HG03354 (cell line): ENCODE measurements at regions not wholly inside any gene's neighbourhood (a gene's known extent, or its start where the extent isn't known, plus 50 kb on each side); places are given as distances from the start of the nearest gene placed in this dataset.
"Not testable (repeated sequence)": the region's sequence is repeated elsewhere in the genome, so short reads cannot be mapped to it uniquely, and the experiment has no call there.

Source experiments
- ATAC-seq: cut with Tn5 transposase; IDR thresholded peaks from one replicate; pipeline ENCODE4 v1.9.1; 2021; ENCODE audit warnings: mild to moderate bottlenecking; ENCODE audit not compliant: unreplicated experiment, poor library complexity, severe bottlenecking

DNA sequence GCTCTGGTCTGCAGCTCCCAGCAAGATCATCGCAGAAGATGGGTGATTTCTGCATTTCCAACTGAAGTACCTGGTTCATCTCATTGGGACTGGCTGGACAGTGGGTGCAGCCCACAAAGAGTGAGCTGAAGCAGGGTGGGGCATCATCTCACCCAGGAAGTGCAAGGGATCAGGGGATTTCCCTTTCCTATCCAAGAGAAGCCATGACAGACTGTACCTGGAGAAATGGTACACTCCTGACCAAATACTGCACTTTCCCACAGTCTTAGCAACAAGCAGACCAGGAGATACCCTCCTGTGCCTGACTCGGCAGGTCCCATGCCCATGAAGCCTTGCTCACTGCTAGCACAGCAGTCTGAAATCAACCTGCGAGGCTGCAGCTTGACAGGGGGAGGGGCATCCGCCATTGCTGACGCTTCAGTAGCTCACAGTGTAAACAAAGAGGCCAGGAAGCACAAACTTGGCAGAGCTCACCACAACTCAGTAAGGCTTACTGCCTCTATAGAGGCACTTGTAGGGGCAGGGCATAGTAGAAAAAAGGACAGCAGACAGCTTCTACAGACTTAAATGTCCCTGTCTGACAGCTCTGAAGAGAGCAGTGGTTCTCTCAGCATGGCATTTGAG is 60.5 kb downstream of the AREG start:
- ATAC-seq, result not testable (repeated sequence)

DNA sequence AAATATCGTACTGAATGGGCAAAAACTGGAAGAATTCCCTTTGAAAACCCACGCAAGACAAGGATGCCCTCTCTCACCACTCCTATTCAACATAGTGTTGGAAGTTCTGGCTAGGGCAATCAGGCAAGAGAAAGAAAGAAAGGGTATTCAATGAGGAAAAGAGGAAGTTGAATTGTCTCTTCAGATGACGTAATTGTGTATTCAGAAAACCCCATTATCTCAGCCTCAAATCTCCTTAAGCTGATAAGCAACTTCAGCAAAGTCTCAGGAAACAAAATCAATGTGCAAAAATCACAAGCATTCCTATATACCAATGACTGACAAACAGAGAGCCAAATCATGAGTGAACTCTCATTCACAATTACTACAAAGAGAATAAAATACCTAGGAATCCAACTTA is 64.4 kb downstream of the AREG start:
- not testable (repeated sequence) for ATAC-seq

DNA sequence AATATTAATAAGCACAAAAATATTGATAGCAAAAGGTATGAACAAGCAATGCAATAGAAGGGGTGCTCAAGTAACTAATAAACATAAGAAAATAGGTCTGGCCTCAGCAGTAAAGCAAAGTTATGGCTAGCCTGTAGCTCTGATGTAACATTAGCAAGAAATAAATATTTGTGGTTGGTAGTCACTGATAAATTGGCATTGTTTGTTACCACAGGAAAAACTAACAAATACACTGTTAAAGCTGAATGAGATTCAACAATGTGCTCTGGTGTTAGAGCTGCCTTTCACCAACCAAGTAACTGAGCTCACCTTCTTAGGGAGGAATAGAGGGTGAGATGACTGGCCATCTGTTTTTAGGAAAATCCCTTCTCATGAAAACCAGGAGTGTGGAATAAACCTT is 71.4 kb downstream of the AREG start:
- ATAC-seq, result no peak

DNA sequence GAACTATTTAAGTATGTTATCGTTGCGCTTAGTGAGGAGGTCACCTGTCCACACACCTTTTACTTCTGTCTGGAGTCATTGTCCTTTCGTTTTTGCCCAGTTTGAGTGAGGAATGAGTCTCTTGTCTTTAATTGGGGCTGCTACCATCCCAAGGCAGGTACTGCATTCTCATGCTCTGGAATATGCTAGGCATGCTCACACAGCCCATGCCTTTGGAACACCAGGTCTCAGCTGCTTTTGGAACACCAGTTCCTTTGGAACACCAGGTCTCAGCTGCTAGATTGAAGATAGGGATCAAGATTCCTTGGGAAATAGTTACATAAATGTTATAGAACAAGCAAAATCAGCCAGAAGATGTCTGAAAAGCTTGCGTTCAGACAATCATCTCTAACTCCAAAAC is 73.1 kb downstream of the AREG start:
- ATAC-seq, result no peak

DNA sequence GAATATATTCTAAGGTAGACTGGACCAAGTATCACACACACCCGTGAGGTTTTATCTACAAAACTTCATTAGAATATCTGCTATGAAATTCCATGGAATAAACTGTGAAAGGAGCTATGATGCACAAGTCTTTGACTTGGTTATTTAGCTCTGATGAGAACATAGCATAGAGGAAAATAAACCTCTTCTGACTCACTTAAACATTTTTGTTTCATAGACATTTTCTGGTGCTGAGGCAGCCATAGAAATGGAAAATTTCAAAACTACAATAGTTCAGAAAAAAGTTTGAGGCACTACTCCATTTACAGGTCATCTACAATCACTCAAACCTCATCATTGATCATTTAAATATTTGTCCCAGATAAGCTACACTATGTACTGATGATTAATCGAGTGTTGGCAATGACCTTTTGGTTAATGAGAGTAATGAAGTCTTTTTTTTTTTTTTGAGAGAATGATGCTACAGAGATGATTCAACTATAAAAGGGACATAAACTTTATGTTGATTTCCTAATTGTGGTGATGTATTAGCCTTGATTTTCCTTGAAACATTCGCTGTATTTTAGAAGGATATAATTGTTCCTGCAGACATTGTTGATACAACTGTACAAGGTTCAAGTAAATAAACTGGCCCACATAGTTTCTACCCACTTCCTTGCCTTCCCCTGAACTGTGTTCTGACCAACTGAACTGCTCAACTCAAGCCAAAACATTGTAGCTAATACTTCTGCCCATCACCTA is 77.5 kb downstream of the AREG start:
- ATAC-seq, result no peak

DNA sequence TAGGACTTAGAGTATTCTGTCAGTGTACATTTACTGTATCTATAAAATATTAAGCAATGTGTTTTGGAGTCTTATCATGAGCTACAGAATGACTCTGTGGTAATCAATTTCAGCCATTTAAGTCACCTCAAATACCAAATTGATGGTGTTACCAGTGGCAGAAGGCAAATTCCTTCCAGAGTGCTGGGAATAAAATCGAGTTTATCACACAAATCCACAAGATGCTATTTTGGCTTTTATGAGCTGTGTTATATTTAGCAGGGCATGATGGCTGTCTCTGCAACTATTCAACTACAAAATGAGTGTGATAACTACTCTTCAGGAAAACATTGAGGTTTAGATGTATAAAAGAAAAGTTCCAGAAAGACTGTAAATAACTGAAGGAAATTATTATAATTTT is 78.2 kb downstream of the AREG start:
- no peak for ATAC-seq

DNA sequence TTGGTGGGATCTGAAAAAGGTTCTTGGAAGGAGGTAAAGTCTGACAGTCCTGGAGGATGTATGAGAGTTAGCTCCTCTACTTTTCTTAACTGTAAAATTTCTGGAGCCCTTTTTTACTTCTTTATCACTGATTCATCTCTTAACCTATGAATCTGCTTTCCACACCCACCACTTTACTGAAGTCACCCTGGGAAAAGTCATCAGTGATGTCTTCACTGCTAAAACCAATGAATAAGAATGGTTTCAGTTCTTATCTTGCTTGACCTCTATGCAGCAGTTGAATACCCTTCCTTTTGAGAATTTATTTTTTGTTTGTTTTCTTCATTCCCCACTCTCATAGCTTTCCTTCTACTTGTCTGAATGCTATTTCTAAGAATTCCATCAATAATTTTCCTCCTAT is 80.0 kb downstream of the AREG start:
- ATAC-seq, result no peak

DNA sequence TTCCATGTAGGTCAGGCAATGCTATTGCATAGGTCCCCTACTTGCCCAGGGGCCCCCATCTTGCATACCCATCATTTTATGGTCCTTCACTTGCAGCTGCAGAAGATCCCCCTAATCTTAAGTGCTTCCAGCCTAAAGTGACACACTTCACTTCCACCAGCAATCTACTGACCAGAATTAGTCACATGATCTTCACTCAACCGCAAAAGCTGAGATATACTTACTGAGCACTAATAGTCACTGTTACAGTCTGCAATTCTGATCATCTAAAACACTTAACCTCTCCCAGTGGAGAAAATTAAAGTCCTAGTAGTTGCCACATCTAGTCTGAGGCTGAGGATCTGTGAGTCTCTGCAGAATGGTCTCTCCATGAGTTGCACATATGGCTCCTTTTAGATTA is 82.1 kb downstream of the AREG start:
- no peak for ATAC-seq

DNA sequence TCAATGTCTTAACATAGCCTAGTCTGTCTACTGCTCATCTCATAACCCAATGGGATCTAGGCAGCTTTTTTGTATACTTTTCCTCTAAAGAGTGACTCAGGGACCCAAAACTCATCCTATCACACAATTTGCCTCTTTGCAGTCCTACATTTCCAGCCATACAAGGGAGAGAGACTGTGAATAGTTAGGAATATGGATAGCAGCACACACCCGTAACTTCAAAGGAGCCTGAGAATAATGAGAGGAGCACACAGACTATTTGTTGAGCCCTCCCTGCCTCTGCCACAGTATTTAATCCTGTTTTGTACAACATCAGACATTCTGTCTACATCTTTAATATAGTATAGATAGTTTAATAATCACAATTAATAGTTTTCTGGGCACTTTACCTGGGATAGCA is 83.2 kb downstream of the AREG start:
- ATAC-seq, result no peak

DNA sequence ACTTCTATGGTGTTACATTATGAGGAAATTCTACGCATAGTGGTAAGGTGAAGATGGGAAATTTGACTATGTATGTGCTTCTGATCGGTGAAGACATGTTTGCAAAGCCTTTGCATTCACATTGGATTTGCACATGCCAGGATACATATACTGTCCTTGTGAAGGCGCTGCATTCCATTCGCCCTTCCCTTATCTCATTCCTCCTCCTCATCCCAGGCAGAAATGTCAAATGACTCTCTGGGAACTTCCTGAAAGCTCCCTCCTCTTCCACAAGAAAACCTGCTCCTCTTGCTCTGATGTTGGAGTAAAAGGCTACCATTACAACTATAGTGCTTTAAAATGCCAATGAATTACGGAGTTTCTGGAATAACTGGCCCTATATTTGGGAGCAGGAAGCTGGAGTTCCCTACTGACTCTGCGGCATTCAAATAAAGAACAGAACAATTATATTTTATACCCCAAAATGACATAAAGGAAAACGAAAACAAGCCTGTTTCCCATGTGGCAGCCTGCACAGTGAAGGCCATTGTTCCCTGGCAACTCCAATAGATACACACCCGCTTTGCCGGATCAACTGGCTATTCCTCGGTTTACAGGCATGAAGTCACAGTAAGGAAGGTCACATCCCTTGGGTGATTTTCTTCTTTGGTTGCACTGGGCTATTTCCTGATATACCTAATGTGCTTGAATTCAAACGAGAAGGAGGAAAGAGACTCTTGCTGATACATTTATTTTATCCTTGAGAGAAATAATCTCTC is 84.5 kb downstream of the AREG start:
- no peak for ATAC-seq

DNA sequence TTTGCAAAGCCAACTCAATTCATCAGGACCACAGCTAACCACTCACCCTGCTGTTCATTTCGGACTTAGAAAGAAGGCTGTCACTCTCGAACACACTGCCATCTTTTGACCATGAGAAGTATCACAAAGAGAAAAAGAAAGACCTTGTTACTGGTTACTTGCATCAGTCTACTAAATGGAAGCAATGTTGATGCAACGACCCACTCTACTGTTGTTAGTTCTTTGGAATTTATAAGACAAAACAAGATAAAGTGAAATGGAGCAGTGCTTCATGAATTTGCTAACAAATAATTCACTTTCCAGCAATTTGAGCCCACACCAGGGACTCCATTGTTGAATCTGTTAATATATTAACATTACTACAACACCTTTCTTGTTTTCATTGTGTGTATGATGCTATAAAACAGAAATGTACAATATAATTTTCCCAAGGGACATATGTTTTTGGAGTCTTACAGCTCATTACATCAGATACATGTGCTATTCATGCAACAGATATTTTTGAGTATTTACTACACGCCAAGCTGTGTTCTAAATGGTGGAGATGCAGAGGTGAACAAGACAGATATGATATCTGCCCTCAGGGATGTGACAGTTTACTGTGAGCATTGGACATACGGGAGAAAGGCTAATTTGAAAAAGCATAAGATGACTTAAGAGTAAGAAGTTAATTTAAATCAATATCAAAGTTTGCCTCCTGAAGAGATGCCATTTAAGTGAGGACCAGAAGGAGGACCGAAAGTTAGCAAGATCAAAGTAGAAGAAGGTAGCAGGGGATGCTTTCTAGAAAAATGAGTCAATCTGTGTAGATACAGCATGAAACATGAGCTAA is 87.2 kb downstream of the AREG start:
- ATAC-seq, result peak; percentile 93

DNA sequence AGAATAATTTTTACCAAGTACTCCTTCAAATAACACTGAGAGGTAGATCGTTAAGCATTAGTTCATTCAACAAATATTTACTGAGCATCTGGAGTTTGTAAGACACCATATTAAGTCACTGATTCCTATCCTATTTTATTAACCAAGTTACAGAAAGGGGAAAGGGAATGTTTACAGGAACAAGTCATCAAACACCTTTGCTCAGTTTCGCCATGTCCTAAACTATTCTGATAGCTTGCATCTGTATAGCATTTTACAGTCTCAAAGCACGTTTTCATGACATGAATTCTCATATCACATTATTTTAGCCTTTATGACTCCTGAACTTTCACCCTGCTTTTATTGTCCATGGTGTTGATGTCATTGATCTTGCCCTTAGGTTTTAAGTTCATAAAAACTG is 89.2 kb downstream of the AREG start:
- no peak for ATAC-seq

DNA sequence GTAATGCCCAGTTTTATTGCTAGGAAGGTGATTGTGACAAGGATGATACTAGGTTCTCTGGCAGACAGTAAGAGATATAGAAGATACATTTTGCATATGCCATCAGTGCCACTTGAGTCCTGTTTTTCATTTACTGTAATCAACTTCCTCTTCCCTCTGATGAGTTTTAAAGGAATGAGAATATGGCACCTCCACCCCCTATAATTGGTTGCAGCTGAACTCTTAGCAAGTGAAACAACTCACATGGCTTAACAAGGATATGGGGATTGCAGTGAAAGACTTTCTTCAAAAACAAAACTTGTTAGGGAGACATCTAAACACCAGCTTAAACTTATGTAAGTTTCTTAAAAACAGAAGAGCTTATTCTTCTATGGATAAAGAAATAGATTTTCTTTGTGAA is 90.0 kb downstream of the AREG start:
- no peak for ATAC-seq

DNA sequence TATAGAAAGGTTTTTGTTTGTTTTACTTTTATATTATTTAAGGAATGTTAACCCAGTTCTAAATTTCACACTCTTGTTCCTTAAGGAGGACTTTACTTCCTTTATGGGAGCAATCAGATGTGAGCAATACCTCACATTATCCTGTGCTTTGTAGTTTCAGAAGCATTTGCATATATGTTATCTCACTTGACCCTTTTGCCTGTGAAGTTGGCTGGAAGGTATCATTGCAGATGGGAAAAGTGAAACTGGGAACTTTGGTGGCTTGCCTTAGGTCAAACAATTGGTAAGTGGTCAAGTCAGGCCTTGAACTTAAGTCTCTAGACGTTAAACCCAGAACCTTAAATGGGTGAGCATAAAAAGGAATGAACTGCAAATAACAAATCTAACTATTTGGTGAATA is 90.6 kb downstream of the AREG start:
- no peak for ATAC-seq

DNA sequence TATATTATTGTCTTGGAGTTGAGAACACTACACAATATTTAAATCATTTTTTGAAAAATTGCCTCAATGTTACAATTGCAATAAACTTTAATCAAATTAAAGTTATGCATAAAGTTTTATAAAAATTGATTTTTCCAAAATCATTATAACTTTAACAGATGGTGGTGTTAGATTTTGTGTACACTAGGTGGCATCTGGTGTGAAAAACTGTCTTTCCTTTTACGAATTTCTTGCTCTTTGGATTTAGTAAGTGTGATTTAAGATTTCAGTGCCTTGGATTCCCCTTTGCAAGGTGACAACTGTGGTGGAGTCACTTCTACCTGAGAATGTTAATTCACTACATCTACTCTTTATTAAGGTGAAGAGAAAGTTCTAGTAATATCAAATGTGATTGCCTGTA is 91.6 kb downstream of the AREG start:
- no peak for ATAC-seq

DNA sequence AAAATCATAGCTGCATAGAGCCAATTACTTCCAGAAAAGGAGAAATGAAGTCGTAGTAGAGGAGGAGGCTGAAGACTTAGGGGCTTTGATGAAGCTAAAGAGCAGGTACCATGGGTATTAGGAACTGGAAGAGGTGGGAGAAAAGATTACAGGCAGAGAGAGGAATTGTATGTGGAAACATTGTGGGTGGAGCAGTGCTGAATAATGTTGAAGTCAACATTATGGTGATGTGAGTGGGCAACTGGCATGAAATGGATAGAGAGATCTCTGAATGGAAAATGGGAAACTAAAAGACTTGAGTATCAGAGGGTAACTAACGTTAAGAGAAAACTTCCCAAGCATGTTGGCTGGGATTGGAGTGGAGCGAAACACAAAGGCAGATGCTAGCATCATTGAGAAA is 92.5 kb downstream of the AREG start:
- no peak for ATAC-seq

DNA sequence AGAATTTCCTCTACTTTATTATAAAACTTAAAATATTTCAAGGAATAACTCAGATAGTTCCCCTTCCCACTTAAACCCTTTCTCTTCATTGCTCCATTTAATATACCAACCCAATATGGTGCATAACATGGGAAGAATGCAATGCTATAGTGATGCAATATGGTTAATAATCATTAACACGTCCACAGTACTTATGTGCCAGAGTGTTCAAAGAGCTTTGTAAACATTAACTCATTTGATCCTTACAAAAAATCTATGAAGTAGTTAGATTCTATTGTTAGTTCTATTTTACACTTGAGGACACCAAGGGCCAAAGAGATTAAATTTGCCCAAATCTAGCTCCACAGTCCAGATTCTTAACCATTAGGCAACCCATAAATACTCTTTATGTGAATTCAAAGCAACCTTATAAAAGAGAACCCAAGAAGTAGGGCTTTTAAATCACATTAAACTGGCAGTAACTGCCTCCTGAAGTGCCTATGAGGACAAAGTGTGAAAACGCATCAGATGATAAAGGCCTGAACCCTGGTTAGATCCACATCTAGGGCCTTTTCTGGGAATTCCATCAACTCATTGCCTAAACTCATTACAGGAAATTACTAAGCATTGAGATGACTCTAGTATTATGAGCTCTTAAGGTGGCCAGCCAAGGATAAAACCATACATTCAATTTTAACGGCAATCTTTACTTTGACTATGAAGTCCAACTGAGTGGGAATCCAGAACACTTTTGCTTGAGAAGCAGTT is 94.3 kb downstream of the AREG start:
- ATAC-seq, result peak; percentile 55

DNA sequence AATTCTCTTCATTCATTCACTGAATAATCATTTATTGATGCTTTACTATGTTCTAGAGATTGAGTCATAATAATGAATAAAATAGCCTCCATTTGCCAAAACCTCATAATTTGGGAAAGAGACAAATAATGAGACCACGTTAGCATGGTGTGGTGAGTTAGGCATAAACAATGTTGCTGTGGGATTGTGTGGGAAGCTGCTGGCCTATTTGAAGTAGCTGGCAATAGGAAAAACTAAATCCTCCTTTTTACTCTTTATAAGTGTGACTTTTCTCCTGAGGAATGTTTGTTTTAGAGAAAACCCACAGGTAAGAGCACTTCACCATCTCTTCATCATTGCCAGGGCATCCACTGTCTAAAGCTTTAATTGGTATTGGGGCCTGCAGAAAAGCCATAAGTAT is 95.3 kb downstream of the AREG start:
- ATAC-seq, result no peak

DNA sequence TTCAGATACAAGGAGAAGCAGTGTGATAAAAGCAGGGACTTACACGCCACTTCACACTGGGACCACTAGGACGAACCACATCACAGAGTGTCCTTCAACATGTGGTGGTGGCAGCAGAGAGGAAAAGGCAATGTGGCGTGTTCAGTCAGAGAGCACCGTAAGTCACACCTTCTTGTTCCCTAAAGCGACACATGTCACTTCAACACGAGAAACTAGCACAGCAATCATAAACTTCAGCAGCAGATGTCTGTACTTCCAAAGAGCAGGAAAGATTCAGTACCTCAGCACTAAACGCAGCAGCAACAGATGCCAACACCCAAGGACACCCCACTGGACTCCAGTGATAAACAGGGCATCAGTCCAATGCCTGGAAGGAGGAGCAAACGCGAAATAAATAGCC is 96.7 kb downstream of the AREG start:
- no peak for ATAC-seq
